Smooth muscle cell (in vitro differentiated cells): ENCODE measurements at regions not wholly inside any gene's neighbourhood (a gene's known extent, or its start where the extent isn't known, plus 50 kb on each side); places are given as distances from the start of the nearest gene placed in this dataset.

Source experiments
- DNase-seq: peaks from one replicate; lab custom pipeline; 2025; ENCODE audit not compliant: unreplicated experiment; lab: John Stamatoyannopoulos, UW
- H2AFZ ChIP-seq: fragments of 200-600 bp; sonication (generic); 2 replicates; pipeline ENCODE4 v1.6.0; 2016; ENCODE audit warnings: antibody characterized with exemption, low read depth, mild to moderate bottlenecking
- H3F3A ChIP-seq: fragments of 200-600 bp; sonication (generic); 2 replicates; pipeline ENCODE4 v1.6.0; 2017; ENCODE audit warnings: antibody characterized with exemption, low read depth
- H3K27ac ChIP-seq: fragments of 200-600 bp; sonication (generic); 2 replicates; pipeline ENCODE4 v1.5.1; 2016; ENCODE audit warnings: low read depth, mild to moderate bottlenecking
- H3K27me3 ChIP-seq: fragments of 200-600 bp; sonication (generic); 2 replicates; pipeline ENCODE4 v1.6.1; 2016; ENCODE audit warnings: low read depth, mild to moderate bottlenecking
- H3K36me3 ChIP-seq: fragments of 200-600 bp; sonication (generic); 2 replicates; pipeline ENCODE4 v1.5.1; 2016; ENCODE audit warnings: low read depth
- H3K4me1 ChIP-seq: fragments of 200-600 bp; sonication (generic); 2 replicates; pipeline ENCODE4 v1.5.1; 2016; ENCODE audit warnings: low read depth
- H3K4me2 ChIP-seq: fragments of 200-600 bp; sonication (generic); 2 replicates; pipeline ENCODE4 v1.6.0; 2016; ENCODE audit warnings: mild to moderate bottlenecking
- H3K4me3 ChIP-seq: fragments of 200-600 bp; sonication (generic); 2 replicates; pipeline ENCODE4 v1.5.1; 2016; ENCODE audit warnings: mild to moderate bottlenecking
- H3K79me2 ChIP-seq: fragments of 200-600 bp; sonication (generic); 2 replicates; pipeline ENCODE4 v1.6.0; 2016; ENCODE audit warnings: low read depth, mild to moderate bottlenecking
- H3K9ac ChIP-seq: fragments of 200-600 bp; sonication (generic); 2 replicates; pipeline ENCODE4 v1.6.0; 2016; ENCODE audit warnings: low read depth
- H3K9me3 ChIP-seq: fragments of 200-600 bp; sonication (generic); replicated peaks from 2 replicates; pipeline ENCODE4 v1.5.1; 2016; ENCODE audit warnings: low read depth
- H4K20me1 ChIP-seq: fragments of 200-600 bp; sonication (generic); 2 replicates; pipeline ENCODE4 v1.6.0; 2016; ENCODE audit warnings: low read depth
- CTCF ChIP-seq: fragments of 200-600 bp; sonication (generic); IDR thresholded peaks from 2 replicates; pipeline ENCODE4 v1.5.1; 2017; ENCODE audit warnings: borderline replicate concordance, mild to moderate bottlenecking, antibody characterized with exemption; ENCODE audit not compliant: insufficient read depth, poor library complexity, severe bottlenecking
- WGBS: methylation state at CpG from one replicate; pipeline ENCODE4 v1.1.7; 2016; ENCODE audit warnings: low lambda C conversion rate; 5-methylcytosine and 5-hydroxymethylcytosine counted together

- H3K4me1 ChIP-seq, result no peaks in the 10 kb centered on the region
- TF ChIP-seq CTCF, result no peak
- no peaks in the 10 kb centered on the region for H3F3A ChIP-seq
- DNase-seq, result no peak
- no peak overlapping the region for H2AFZ ChIP-seq
- H3K36me3 ChIP-seq, result no peaks in the 10 kb centered on the region
- no peaks in the 10 kb centered on the region for H3K79me2 ChIP-seq
- H3K4me2 ChIP-seq, result no peak overlapping the region
- WGBS, result 66% methylated on average over 4 of the region's 4 CpGs
- H4K20me1 ChIP-seq, result no peaks in the 10 kb centered on the region
- no peak overlapping the region for H3K9ac ChIP-seq
- H3K4me3 ChIP-seq, result no peak overlapping the region
- no peak overlapping the region for H3K27ac ChIP-seq
- H3K9me3 ChIP-seq, result no peaks in the 10 kb centered on the region
- no peaks in the 10 kb centered on the region for H3K27me3 ChIP-seq
These were observed 1327.7 kb downstream of the EFNB2 start for GRCh38 chr13:105207572-105208293.

- Histone ChIP-seq H3K4me2 (no peak overlapping the region), H3K9me3 (no peaks in the 10 kb centered on the region), H3K27ac (no peak overlapping the region), H3K9ac (no peak overlapping the region), H2AFZ (peak overlapping the region; percentile 57), H3K27me3 (no peaks in the 10 kb centered on the region), H3K79me2 (no peaks in the 10 kb centered on the region), H4K20me1 (no peaks in the 10 kb centered on the region), H3K4me1 (no peaks in the 10 kb centered on the region), H3K4me3 (no peak overlapping the region), H3K36me3 (no peaks in the 10 kb centered on the region), H3F3A (no peaks in the 10 kb centered on the region)
- peak; percentile 52 for TF ChIP-seq CTCF
- no peak for DNase-seq
These were observed 1333.1 kb downstream of the EFNB2 start for GRCh38 chr13:105202354-105202753.

DNA sequence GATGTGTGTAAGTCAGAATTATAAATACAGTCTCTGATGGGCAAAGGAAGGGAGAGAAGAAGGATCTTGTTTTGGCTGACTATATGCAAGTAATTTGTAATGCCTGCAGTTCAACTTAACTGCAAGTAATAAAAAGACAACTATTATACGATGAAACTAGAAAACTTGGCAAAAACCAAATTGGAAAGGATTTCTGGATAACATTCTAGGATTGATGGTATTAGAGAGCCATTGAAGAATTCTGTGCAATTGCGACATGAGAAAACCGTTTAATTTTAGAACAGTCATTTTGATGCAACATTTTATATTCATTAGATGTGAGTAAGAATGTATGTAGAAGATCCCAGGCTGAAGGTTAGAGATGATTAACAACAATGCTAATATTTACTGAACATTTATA is 1334.1 kb downstream of the EFNB2 start:
- H4K20me1 ChIP-seq, result no peaks in the 10 kb centered on the region
- H3K4me1 ChIP-seq, result no peaks in the 10 kb centered on the region
- no peaks in the 10 kb centered on the region for H3K27me3 ChIP-seq
- H3K9ac ChIP-seq, result no peak overlapping the region
- no peak overlapping the region for H3K4me2 ChIP-seq
- TF ChIP-seq CTCF, result no peak
- H3K4me3 ChIP-seq, result no peak overlapping the region
- H3K9me3 ChIP-seq, result no peaks in the 10 kb centered on the region
- H3K27ac ChIP-seq, result no peak overlapping the region
- no peak overlapping the region for H2AFZ ChIP-seq
- no peaks in the 10 kb centered on the region for H3K36me3 ChIP-seq
- H3K79me2 ChIP-seq, result no peaks in the 10 kb centered on the region
- H3F3A ChIP-seq, result no peaks in the 10 kb centered on the region
- WGBS, result 92% methylated on average over 3 of the region's 3 CpGs
- no peak for DNase-seq

- Histone ChIP-seq H3K4me1 (no peaks in the 10 kb centered on the region), H3K27me3 (no peaks in the 10 kb centered on the region), H3K27ac (no peak overlapping the region), H3K9me3 (no peaks in the 10 kb centered on the region), H3K79me2 (no peaks in the 10 kb centered on the region), H3K9ac (no peak overlapping the region), H3K4me2 (no peak overlapping the region), H2AFZ (no peak overlapping the region), H3K36me3 (no peaks in the 10 kb centered on the region), H3K4me3 (no peak overlapping the region), H4K20me1 (no peaks in the 10 kb centered on the region), H3F3A (no peaks in the 10 kb centered on the region)
- WGBS, result 71% methylated on average over 4 of the region's 4 CpGs
- no peak for DNase-seq
- no peak for TF ChIP-seq CTCF
These were observed 1335.3 kb downstream of the EFNB2 start for GRCh38 chr13:105200181-105200580.
